CD14-positive monocyte (primary cell): ENCODE measurements at regions not wholly inside any gene's neighbourhood (a gene's known extent, or its start where the extent isn't known, plus 50 kb on each side); places are given as distances from the start of the nearest gene placed in this dataset.

Experiments
- DNase-seq, 3 donors: peaks; one replicate each; pipeline ENCODE4 v3.0.0-alpha.2; 2011 to 2022
- H2AFZ ChIP-seq: 2 replicates; pipeline ENCODE4 v1.6.0; 2012; ENCODE audit warnings: mild to moderate bottlenecking, low read depth, low read length, inconsistent platforms; ENCODE audit not compliant: insufficient read depth, poor library complexity, severe bottlenecking
- H3K27ac ChIP-seq, 2 donors: 1 replicate in 1 of 2; 2 replicates in 1 of 2; pipeline ENCODE4 v1.5.1; 2012 to 2013; ENCODE audit warnings: low read length in 2 of 2, control low read depth in 1 of 2, inconsistent platforms in 1 of 2, low read depth in 1 of 2, mild to moderate bottlenecking in 1 of 2
- H3K27me3 ChIP-seq, 2 donors: one replicate each; pipeline versions ENCODE4 v1.6.0 to v1.6.1; 2011 to 2013; ENCODE audit warnings: low read length in 2 of 2; ENCODE audit not compliant: control insufficient read depth in 2 of 2, insufficient read depth in 2 of 2
- H3K36me3 ChIP-seq, 2 donors: replicated peaks in 1 of 2; 1 replicate in 1 of 2; 2 replicates in 1 of 2; pipeline versions ENCODE4 v1.5.1 to v1.6.1; 2012 to 2013; ENCODE audit warnings: low read length in 2 of 2, control low read depth in 1 of 2, inconsistent platforms in 1 of 2, mild to moderate bottlenecking in 1 of 2; ENCODE audit not compliant: insufficient read depth in 2 of 2, control insufficient read depth in 1 of 2
- H3K4me1 ChIP-seq, 2 donors: 1 replicate in 1 of 2; 2 replicates in 1 of 2; pipeline versions ENCODE4 v1.5.1 to v1.6.1; 2012 to 2013; ENCODE audit warnings: low read length in 2 of 2, control low read depth in 1 of 2, inconsistent platforms in 1 of 2, mild to moderate bottlenecking in 1 of 2, moderate library complexity in 1 of 2; ENCODE audit not compliant: insufficient read depth in 2 of 2, control insufficient read depth in 1 of 2
- H3K4me2 ChIP-seq: replicated peaks from 2 replicates; pipeline ENCODE3; 2012; ENCODE audit warnings: low read length, moderate library complexity, mild to moderate bottlenecking; ENCODE audit not compliant: poor library complexity, severe bottlenecking; ENCODE audit errors: extremely low read depth
- H3K4me3 ChIP-seq, 3 experiments: fragments of 200-600 bp in 1 of 3; sonication (generic) in 1 of 3; replicated peaks in 1 of 3; 1 replicate in 2 of 3; 2 replicates in 1 of 3; pipeline ENCODE4 v1.5.1; 2011 to 2013; ENCODE audit warnings: low read length in 3 of 3, mild to moderate bottlenecking in 3 of 3, control low read depth in 2 of 3, low read depth in 2 of 3, inconsistent platforms in 1 of 3, moderate library complexity in 1 of 3
- H3K79me2 ChIP-seq: 2 replicates; pipeline ENCODE4 v1.6.0; 2012; ENCODE audit warnings: mild to moderate bottlenecking, control low read depth, inconsistent platforms, low read length, moderate library complexity; ENCODE audit not compliant: insufficient read depth
- H3K9ac ChIP-seq: 2 replicates; pipeline ENCODE4 v1.6.0; 2017; ENCODE audit warnings: low read length, mild to moderate bottlenecking; ENCODE audit not compliant: insufficient read depth, poor library complexity, severe bottlenecking
- H3K9me3 ChIP-seq, 2 donors: replicated peaks in 1 of 2; 1 replicate in 1 of 2; 2 replicates in 1 of 2; pipeline versions ENCODE4 v1.5.1 to v1.6.1; 2012 to 2013; ENCODE audit warnings: low read length in 2 of 2, control low read depth in 1 of 2; ENCODE audit not compliant: control insufficient read depth in 1 of 2, insufficient read depth in 1 of 2
- H4K20me1 ChIP-seq: 2 replicates; pipeline ENCODE4 v1.6.0; 2012; ENCODE audit warnings: mild to moderate bottlenecking, low read length, control low read depth, moderate library complexity; ENCODE audit not compliant: insufficient read depth
- H3K27ac Mint-ChIP-seq, 7 donors: one replicate each; pipeline ENCODE4 v1.8.0; 2020; ENCODE audit warnings: mild to moderate bottlenecking in 7 of 7, mixed read lengths in 7 of 7, moderate library complexity in 6 of 7, inconsistent platforms in 2 of 7
- H3K27me3 Mint-ChIP-seq, 3 donors: one replicate each; pipeline ENCODE4 v1.8.0; 2021 to 2022; ENCODE audit warnings: low read depth in 3 of 3, mild to moderate bottlenecking in 3 of 3, mixed read lengths in 3 of 3, moderate library complexity in 3 of 3, inconsistent platforms in 1 of 3
- H3K36me3 Mint-ChIP-seq, 2 donors: one replicate each; pipeline ENCODE4 v1.8.0; 2020; ENCODE audit warnings: mixed read lengths in 2 of 2, inconsistent platforms in 1 of 2, mild to moderate bottlenecking in 1 of 2
- H3K4me1 Mint-ChIP-seq: one replicate; pipeline ENCODE4 v1.8.0; 2020; ENCODE audit warnings: mild to moderate bottlenecking, mixed read lengths
- H3K4me3 Mint-ChIP-seq, 2 donors: one replicate each; pipeline ENCODE4 v1.8.0; 2020; ENCODE audit warnings: mild to moderate bottlenecking in 2 of 2, mixed read lengths in 2 of 2, moderate library complexity in 1 of 2
- H3K9me3 Mint-ChIP-seq, 7 donors: one replicate each; pipeline ENCODE4 v1.8.0; 2020 to 2022; ENCODE audit warnings: mixed read lengths in 7 of 7, mild to moderate bottlenecking in 6 of 7, moderate library complexity in 6 of 7, inconsistent platforms in 2 of 7
- CTCF ChIP-seq: fragments of 200-600 bp; IDR thresholded peaks from one replicate; pipeline ENCODE4 v1.8.0; 2022; ENCODE audit warnings: antibody characterized with exemption, mild to moderate bottlenecking
- WGBS: methylation state at CpG from one replicate; pipeline ENCODE4 v1.1.5; 2013; ENCODE audit warnings: missing lambda C conversion rate; ENCODE audit not compliant: insufficient coverage; 5-methylcytosine and 5-hydroxymethylcytosine counted together
- intact Hi-C, 2 donors: fragments of 100-400 bp; cut with micrococcal nuclease; formaldehyde crosslinking; loops; one replicate each; pipeline versions ENCODE4 v1.15.0 to v1.15.1; 2023

GRCh38 chr2:84251651-84252302 lies 207.3 kb downstream of the SUCLG1 start:
- DNase-seq: no peak
- Histone ChIP-seq H3K4me3 (no peak overlapping the region), H3K4me1 (no peaks in the 10 kb centered on the region), H3K36me3 (no peaks in the 10 kb centered on the region), H2AFZ (no peak overlapping the region), H3K9me3 (no peaks in the 10 kb centered on the region), H3K27me3 (no peaks in the 10 kb centered on the region), H4K20me1 (no peaks in the 10 kb centered on the region), H3K4me2 (no peak overlapping the region), H3K27ac (no peak overlapping the region), H3K9ac (no peak overlapping the region), H3K79me2 (no peaks in the 10 kb centered on the region)
- Mint-ChIP-seq H3K9me3 (peaks cover 0 to 3% (median 0%) of the 10 kb centered on the region in 7 donors), H3K27ac (no peak overlapping the region), H3K36me3 (no peaks in the 10 kb centered on the region), H3K27me3 (peaks cover 0 to 3% (median 0%) of the 10 kb centered on the region in 3 donors), H3K4me1 (no peaks in the 10 kb centered on the region), H3K4me3 (no peak overlapping the region)
- no peak for TF ChIP-seq CTCF
- intact Hi-C loops: no loop called here
- WGBS: no CpG with 5 or more reads among the region's 2 CpGs

- H3K79me2 ChIP-seq: no peaks in the 10 kb centered on the region
- no peak for TF ChIP-seq CTCF
- no peak overlapping the region for H2AFZ ChIP-seq
- no peaks in the 10 kb centered on the region for H3K9me3 ChIP-seq
- H3K27me3 Mint-ChIP-seq: peaks cover 0 to 5% (median 0%) of the 10 kb centered on the region in 3 donors
- no peak overlapping the region for H3K27ac Mint-ChIP-seq
- peaks cover under 1% of the 10 kb centered on the region for H3K4me1 Mint-ChIP-seq
- no peaks in the 10 kb centered on the region for H3K27me3 ChIP-seq
- intact Hi-C loops: no loop called here
- H3K9me3 Mint-ChIP-seq: peaks cover 0 to 3% (median 1%) of the 10 kb centered on the region in 7 donors
- H3K36me3 Mint-ChIP-seq: no peaks in the 10 kb centered on the region
- H3K4me1 ChIP-seq: no peaks in the 10 kb centered on the region
- no peak overlapping the region for H3K4me3 Mint-ChIP-seq
- WGBS: 86% methylated on average over 2 of the region's 4 CpGs
- no peaks in the 10 kb centered on the region for H3K36me3 ChIP-seq
- no peaks in the 10 kb centered on the region for H4K20me1 ChIP-seq
- H3K4me2 ChIP-seq: no peak overlapping the region
- H3K27ac ChIP-seq: no peak overlapping the region
- H3K9ac ChIP-seq: no peak overlapping the region
- no peak overlapping the region for H3K4me3 ChIP-seq
- no peak for DNase-seq
These were observed 209.9 kb downstream of the SUCLG1 start for GRCh38 chr2:84249140-84249539.
